NCI-H128 (cell line): ENCODE measurements at regions not wholly inside any gene's neighbourhood (a gene's known extent, or its start where the extent isn't known, plus 50 kb on each side); places are given as distances from the start of the nearest gene placed in this dataset.

Experiments used
- DNase-seq: peaks from one replicate; lab custom pipeline; 2025; ENCODE audit not compliant: unreplicated experiment; lab: John Stamatoyannopoulos, UW

DNA sequence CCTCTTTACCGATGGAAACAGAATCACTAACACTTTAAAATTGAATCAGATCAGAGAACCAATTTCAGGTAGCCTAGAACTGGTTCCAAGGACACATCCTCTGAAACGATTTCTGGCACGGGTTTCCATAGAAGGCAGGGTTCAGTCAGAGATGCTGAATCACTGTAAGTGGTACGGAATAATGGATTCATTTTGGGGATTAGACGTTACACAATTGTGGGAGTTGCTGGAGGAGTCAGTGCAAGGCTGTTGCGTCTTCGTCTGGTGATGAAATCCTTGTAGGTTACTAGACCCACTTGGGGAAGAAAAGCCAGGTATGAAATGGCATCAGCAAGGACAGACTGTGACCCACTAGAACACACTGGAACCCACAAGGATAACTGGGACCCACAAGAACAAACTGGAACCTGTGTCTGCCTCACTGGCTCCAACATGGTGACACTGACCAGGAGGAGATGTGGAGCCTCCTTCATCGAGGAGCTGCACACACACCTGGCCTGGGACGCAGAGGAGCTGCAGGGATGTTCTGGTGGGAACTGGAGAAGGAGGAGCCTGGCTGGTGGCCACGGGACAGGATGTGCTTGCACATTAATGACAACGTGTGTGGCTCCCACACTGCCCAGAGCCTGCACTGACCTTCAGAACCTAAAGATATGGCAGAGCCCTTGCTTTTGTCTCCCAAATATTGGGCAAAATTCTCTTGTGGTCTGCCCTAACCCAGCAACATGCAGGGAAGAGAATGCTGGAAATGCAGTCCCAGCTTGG, 105.1 kb downstream of the TRAPPC11 start:
- DNase-seq = no peak

GRCh38 chr4:183765251-183765911, 106.3 kb downstream of the TRAPPC11 start:
- DNase-seq = no peak

- DNase-seq = no peak
Observed at GRCh38 chr4:183766140-183766539, 107.0 kb downstream of the TRAPPC11 start.

DNA sequence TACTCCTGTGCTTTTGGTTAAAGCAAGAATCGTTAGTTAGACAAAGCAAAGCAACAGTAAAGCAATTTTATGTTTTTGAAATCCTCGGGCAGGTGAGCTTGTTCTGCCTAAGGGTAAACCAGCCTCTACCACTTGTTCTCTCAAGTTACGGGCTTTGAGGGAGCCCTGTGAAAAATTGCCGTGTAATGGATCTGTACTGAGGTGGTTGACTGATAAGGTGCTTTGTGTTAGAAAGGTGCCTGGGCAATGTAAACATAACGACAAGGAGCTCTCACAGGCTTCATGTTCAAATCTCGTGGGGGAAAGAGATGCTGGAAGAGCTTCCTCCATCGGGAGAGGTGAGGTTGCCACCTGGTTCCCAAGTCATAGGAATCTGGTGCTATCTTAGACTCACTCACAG, 111.8 kb downstream of the TRAPPC11 start:
- DNase-seq = no peak

DNA sequence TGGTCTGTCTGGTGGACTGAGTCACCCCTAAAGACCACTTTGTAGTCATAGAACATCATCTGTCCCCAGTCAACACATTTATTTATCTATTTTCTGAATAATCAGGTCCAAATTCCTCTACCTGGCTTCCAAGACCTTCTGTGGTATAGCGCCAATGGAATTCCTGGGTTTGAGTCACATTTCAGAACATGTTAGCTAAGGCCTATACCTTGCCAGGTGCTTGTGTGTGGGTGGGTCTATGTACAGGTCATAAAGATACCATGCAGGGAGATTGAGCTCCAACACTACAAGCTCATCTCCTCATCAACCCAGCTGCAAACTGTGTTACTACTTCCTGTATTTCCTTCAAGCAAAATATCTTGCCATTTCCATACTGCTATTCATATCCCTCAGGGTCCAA, 113.3 kb downstream of the TRAPPC11 start:
- no peak for DNase-seq

DNA sequence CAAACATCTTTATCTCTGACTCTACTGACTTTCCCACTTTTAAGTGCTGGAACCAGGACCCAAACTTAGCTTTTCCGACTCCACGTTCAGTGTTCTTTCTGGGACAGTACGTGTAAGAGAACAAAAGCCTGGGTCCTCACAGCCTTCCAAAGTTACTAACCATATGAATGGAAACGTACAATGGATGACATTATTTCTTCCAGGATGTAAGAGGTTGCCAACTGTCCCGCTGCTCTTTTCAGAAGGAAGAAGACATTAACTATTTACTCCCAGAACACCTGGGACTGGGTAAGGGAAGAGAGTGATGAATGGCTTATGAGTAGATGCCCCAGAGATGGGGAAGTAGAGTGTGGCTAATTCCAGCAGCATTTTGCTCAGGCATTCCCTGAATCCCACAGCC, 114.7 kb downstream of the TRAPPC11 start:
- DNase-seq = no peak

GRCh38 chr4:183783306-183783705, 121.8 kb upstream of the STOX2 start:
- DNase-seq = no peak

DNA sequence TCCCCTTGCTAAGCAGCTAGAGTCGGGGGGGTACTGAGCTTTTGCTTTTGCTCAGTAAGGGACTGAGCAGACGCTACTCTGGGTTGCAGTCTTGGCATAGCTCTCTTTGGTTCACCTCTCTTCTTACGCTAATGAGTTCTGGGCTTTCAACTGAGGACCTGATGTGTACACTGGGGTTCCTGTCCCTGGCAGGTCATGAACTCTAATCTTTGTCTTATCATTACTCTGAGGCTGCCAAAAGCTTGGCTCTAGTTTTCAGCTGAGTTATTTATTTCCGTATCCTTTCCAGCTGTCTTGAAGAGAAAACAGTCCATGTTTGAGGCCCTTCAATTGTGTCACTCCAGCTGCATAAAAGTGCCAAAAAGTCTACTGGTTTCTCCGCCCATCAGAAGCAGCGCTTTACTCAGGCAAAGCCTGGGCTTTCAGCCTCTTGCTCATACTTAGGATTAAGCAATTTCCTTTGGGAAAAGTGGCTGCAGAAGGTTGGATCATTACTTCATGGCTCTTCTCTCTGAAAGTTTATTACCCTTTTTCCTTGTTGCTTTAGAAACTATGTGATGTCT, 121.0 kb upstream of the STOX2 start:
- no peak for DNase-seq

- no peak for DNase-seq
Observed at GRCh38 chr4:183788308-183788905, 116.7 kb upstream of the STOX2 start.

GRCh38 chr4:183789657-183790056, 115.5 kb upstream of the STOX2 start:
- DNase-seq = no peak

DNA sequence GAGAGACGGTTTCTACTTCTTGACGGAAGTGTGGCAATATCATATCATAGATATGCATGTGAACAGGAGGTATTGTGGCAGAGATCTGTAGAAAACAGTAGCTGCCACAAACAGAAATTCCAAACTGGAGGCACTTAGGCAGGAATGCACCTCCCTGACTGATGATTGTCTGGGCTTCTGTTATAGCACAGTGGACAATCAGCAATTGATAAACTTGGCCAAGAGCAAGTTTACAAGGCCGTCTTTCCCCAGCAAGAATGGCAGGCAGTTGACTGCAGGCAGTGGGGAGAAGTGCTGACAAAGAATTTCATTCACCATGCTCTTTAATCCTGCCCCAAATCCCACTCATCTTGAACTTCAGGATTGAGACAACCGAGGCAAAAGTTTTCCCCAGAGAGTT, 114.4 kb upstream of the STOX2 start:
- DNase-seq = no peak

- no peak for DNase-seq
Observed at GRCh38 chr4:183797011-183797444, 108.1 kb upstream of the STOX2 start.

DNA sequence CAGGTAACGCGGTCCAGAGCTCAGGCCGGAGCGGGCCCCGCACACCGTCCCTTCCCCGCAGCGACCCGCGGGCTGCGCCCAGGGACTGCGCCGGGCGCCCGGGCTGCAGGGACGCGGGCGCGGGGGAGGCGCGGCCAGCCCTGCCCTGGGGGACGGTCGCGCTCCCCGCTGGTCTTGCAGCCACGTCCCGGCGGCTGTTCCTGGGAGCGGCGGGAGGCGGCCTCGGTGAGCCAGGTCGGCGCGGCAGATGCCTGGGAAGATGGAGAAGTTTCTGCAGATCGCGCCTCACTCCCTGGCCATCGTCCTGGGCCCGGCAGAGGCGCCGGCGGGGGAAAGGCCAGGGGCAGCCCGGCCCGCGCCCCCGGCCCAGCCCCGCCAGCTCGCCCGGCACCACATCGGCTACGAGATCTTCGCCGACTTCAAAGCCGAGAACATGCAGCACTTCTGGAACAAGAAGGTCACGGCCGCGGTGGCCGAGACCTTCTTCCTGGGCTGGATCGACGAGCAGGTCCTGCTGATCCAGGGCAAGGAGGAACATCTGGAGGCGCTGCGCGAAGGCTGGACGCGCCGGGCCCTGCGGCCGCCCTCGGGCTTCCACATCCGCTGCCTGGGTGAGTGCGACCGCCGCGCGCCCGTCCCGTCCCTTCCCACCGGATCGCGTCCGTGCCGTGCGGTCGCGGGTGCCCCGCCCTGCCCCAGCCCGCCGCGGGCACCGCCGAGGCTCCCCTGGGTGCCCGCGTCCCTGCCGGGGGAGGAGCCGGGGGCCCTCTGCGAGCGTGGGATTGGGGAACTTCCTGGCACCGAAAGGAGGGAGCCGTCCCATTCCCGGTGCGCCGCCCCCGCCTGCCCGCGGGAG, 107.4 kb upstream of the STOX2 start:
- DNase-seq = no peak

GRCh38 chr4:183798301-183799253, 106.5 kb upstream of the STOX2 start:
- no peak for DNase-seq

- DNase-seq = no peak
Observed at GRCh38 chr4:183801457-183802165, 103.5 kb upstream of the STOX2 start.

GRCh38 chr4:183806341-183806740, 98.8 kb upstream of the STOX2 start:
- DNase-seq = no peak

DNA sequence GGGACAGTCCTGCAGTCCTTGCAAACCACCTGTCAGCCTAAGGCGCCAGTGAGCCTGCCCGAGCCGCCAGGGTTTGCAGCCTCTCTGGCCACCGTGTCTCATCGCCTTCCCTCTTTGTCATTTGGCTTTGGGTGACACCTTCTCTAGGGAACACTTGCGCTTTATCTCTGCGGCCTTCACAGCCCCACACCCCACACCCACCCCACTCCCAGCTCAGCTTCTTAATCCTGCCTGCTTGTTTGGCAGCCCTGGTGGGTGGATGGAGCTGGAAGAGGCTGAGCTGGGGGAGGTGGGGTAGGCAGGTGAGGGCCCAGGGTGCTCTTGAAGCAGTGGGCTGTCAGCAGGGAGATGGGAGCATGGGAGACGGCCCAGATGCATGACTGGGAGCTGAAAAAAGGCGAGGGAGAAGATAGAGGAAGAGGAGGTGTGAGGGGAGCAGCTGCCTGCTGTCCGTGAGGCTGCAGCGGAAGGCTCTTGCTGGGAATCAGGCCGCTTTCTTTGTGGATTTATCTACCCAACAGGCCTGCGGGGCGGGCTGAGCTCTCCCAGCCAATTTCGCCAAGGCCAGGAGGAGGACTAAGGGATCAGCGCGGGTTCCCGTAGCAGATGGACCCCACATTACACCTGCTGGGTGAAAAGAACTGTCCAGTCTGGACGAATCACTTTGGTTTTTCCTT, 97.5 kb upstream of the STOX2 start:
- DNase-seq = no peak

DNA sequence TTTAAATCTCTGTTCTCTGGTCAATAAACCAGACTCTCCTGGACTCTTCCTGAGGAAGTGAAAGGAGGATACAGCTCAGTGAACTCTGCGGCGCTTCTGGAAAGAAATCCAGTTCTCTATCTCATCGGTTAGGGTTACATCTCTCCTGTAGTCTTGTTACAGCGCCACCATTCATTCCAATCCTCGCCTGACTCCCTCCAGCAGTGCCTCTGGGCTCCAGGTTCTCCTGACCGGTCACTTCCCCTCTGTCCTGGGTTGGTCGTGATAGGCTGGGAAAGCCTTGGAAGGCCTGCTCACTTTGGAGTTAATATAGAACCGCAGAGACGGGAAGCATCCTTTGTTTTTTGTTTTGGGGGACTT, 97.0 kb upstream of the STOX2 start:
- no peak for DNase-seq

DNA sequence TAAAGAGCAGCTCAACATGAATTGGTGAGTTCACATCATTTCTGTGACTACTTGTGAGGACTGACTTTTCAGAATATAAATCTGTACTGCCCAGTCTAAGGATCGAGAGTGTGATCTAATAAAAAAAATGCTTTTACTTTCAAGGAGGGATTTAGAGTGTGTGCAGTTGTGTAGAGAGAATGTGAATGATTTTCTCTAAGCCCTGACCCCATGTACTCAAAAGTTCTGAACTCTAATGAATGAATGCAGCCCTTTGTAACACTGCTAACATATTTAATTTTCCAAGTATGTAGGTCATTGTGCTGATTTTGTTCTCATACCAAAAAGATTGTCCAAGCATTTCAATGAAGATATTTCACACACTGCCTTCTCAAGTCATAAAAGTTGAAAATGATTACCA, 92.5 kb upstream of the STOX2 start:
- no peak for DNase-seq
